ENCODE measurements at regions not wholly inside any gene's neighbourhood (a gene's known extent, or its start where the extent isn't known, plus 50 kb on each side); places are given as distances from the start of the nearest gene placed in this dataset.

DNA sequence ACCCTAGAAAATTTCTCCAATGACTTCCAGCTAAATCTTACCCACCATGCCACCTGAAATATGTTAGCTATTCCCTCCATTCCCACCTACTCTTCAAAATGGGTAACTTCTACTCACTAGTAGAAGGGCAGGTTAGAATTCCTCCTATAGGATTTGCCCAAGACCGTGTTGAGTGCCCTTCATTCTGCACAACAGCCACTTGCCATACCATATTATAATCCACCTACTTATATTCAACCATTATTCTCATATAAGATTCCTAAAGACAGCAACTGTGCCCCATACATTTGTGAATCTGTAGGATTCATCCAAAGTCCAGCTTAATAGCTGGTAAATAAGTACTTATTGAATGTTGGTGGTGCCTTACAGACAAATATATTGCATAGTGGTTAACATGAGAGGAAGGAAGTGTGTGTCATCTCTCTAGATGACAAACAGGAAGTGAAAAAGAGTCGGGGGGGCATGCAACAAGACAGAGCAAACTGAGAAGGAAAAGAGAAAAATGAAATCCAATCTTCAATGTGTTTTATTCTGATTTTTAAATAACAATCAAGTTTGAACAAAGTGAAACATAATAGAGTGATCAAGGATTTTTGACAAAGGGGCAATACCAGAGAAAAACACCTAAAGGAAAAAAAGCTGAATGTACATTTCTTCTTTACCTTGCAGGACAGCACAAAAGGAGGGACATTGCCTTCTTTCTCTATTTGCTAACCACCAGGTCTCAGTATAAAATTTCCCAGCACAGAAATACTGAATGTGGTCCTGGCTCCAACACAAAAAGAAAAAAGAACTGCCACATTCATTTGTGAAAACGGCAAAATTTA is 389.3 kb upstream of the USP15 start:
- Histone ChIP-seq H3K4me2 (replicated peaks; ENCODE audit: extremely low read depth, low read length, poor library complexity, severe bottlenecking) (peak overlapping the region; percentile 69), H2AFZ (ENCODE audit: insufficient read depth, low read depth, low read length, poor library complexity, severe bottlenecking) (no peak overlapping the region), H3K9me3 (replicated peaks in 1 of 2; ENCODE audit: control insufficient read depth in 1 of 2, insufficient read depth in 1 of 2, low read length in 2 of 2) (no peaks in the 10 kb centered on the region), H3K4me3 (replicated peaks in 1 of 3; ENCODE audit: low read depth in 2 of 3, low read length in 3 of 3) (peak overlapping the region in 2 of 3 experiments; percentile 39 to 64), H3K27me3 (ENCODE audit: control insufficient read depth in 2 of 2, insufficient read depth in 2 of 2, low read length in 2 of 2) (no peaks in the 10 kb centered on the region), H3K79me2 (ENCODE audit: insufficient read depth, low read length) (no peaks in the 10 kb centered on the region), H3K4me1 (ENCODE audit: control insufficient read depth in 1 of 2, insufficient read depth in 2 of 2, low read length in 2 of 2) (peaks cover 26 to 32% of the 10 kb centered on the region in 2 donors), H4K20me1 (ENCODE audit: insufficient read depth, low read length) (no peaks in the 10 kb centered on the region), H3K9ac (ENCODE audit: insufficient read depth, low read length, poor library complexity, severe bottlenecking) (peak overlapping the region; percentile 16), H3K36me3 (replicated peaks in 1 of 2; ENCODE audit: control insufficient read depth in 1 of 2, insufficient read depth in 2 of 2, low read length in 2 of 2) (no peaks in the 10 kb centered on the region), H3K27ac (ENCODE audit: low read depth in 1 of 2, low read length in 2 of 2) (peak overlapping the region; percentile 53 to 80)
- no peak overlapping the region for H3K4me3 Mint-ChIP-seq
- peaks cover 0 to 3% (median 0%) of the 10 kb centered on the region in 7 donors for H3K9me3 Mint-ChIP-seq
- no peaks in the 10 kb centered on the region for H3K4me1 Mint-ChIP-seq
- TF ChIP-seq, protein P1, sequence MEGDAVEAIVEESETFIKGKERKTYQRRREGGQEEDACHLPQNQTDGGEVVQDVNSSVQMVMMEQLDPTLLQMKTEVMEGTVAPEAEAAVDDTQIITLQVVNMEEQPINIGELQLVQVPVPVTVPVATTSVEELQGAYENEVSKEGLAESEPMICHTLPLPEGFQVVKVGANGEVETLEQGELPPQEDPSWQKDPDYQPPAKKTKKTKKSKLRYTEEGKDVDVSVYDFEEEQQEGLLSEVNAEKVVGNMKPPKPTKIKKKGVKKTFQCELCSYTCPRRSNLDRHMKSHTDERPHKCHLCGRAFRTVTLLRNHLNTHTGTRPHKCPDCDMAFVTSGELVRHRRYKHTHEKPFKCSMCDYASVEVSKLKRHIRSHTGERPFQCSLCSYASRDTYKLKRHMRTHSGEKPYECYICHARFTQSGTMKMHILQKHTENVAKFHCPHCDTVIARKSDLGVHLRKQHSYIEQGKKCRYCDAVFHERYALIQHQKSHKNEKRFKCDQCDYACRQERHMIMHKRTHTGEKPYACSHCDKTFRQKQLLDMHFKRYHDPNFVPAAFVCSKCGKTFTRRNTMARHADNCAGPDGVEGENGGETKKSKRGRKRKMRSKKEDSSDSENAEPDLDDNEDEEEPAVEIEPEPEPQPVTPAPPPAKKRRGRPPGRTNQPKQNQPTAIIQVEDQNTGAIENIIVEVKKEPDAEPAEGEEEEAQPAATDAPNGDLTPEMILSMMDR (IDR thresholded peaks at IDR 0.05) = no peak
- H3K27ac Mint-ChIP-seq = no peak overlapping the region
- H3K36me3 Mint-ChIP-seq = no peaks in the 10 kb centered on the region
- no CpG with 5 or more reads among the region's 3 CpGs for WGBS (ENCODE audit: insufficient coverage)
- peak; percentile 68 to 84 (median 80) for DNase-seq
- intact Hi-C loops (cut with micrococcal nuclease) = no loop called here
- H3K27me3 Mint-ChIP-seq (ENCODE audit: low read depth in 3 of 3) = no peaks in the 10 kb centered on the region

DNA sequence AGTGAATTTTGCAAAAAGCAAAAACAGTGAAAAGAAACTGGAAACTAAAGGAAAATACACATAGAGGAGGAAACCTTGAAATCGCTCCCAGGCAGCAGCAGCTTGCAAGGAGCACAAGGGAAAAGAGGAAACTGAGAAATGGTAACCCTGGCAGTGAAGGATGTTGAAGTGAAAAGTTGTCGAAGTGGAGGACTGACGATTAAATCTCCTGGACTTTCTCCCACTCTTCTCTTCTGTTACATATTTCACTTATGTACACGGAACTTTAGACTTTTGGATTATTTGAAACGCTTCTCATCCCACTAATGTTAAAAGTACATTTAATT is 388.8 kb upstream of the USP15 start:
- no peak overlapping the region for H2AFZ ChIP-seq (ENCODE audit: insufficient read depth, low read depth, low read length, poor library complexity, severe bottlenecking)
- Mint-ChIP-seq H3K4me1 (no peaks in the 10 kb centered on the region), H3K9me3 (peaks cover 0 to 3% (median 0%) of the 10 kb centered on the region in 7 donors), H3K27me3 (ENCODE audit: low read depth in 3 of 3) (no peaks in the 10 kb centered on the region), H3K36me3 (no peaks in the 10 kb centered on the region), H3K4me3 (no peak overlapping the region), H3K27ac (no peak overlapping the region)
- H3K36me3 ChIP-seq (replicated peaks in 1 of 2; ENCODE audit: control insufficient read depth in 1 of 2, insufficient read depth in 2 of 2, low read length in 2 of 2) = no peaks in the 10 kb centered on the region
- H3K27ac ChIP-seq (ENCODE audit: low read depth in 1 of 2, low read length in 2 of 2) = peak overlapping the region; percentile 53 to 80
- no peaks in the 10 kb centered on the region for H3K27me3 ChIP-seq (ENCODE audit: control insufficient read depth in 2 of 2, insufficient read depth in 2 of 2, low read length in 2 of 2)
- peak overlapping the region; percentile 16 for H3K9ac ChIP-seq (ENCODE audit: insufficient read depth, low read length, poor library complexity, severe bottlenecking)
- H3K4me1 ChIP-seq (ENCODE audit: control insufficient read depth in 1 of 2, insufficient read depth in 2 of 2, low read length in 2 of 2) = peaks cover 26 to 32% of the 10 kb centered on the region in 2 donors
- H3K4me3 ChIP-seq (replicated peaks in 1 of 3; ENCODE audit: low read depth in 2 of 3, low read length in 3 of 3) = peak overlapping the region in 2 of 3 experiments; percentile 39 to 64
- TF ChIP-seq, protein P1 (IDR thresholded peaks at IDR 0.05) = no peak
- no peaks in the 10 kb centered on the region for H3K79me2 ChIP-seq (ENCODE audit: insufficient read depth, low read length)
- H3K9me3 ChIP-seq (replicated peaks in 1 of 2; ENCODE audit: control insufficient read depth in 1 of 2, insufficient read depth in 1 of 2, low read length in 2 of 2) = no peaks in the 10 kb centered on the region
- H3K4me2 ChIP-seq (replicated peaks; ENCODE audit: extremely low read depth, low read length, poor library complexity, severe bottlenecking) = peak overlapping the region; percentile 69
- WGBS (ENCODE audit: insufficient coverage) = 100% methylated on average over 1 of the region's 5 CpGs
- DNase-seq = peak; percentile 10 to 53 (median 51)
- intact Hi-C loops (cut with micrococcal nuclease) = no loop called here
- no peaks in the 10 kb centered on the region for H4K20me1 ChIP-seq (ENCODE audit: insufficient read depth, low read length)

All from CD14-positive monocyte (primary cell).